ENCODE measurements at regions not wholly inside any gene's neighbourhood (a gene's known extent, or its start where the extent isn't known, plus 50 kb on each side); places are given as distances from the start of the nearest gene placed in this dataset.

- no peak for DNase-seq (ENCODE audit: low read depth in 1 of 2, low spot score in 1 of 2)
- in situ Hi-C loops (cut with HindIII; ENCODE audit: low pct_unique_long_range_greater_than_20kb, low sequenced_read_pairs) = no loop called here
- TF ChIP-seq JUND (IDR thresholded peaks at IDR 0.05; ENCODE audit: low read depth) = no peak
Observed at GRCh38 chr5:104755806-104756205, 1193.2 kb upstream of the NUDT12 start.

GRCh38 chr5:104754311-104754995 is 1191.9 kb upstream of the NUDT12 start:
- TF ChIP-seq JUND (IDR thresholded peaks at IDR 0.05; ENCODE audit: low read depth) = no peak
- no peak for DNase-seq (ENCODE audit: low read depth in 1 of 2, low spot score in 1 of 2)
- in situ Hi-C loops (cut with HindIII; ENCODE audit: low pct_unique_long_range_greater_than_20kb, low sequenced_read_pairs) = no loop called here

- in situ Hi-C loops (cut with HindIII; ENCODE audit: low pct_unique_long_range_greater_than_20kb, low sequenced_read_pairs) = no loop called here
- TF ChIP-seq JUND (IDR thresholded peaks at IDR 0.05; ENCODE audit: low read depth) = no peak
- no peak for DNase-seq (ENCODE audit: low read depth in 1 of 2, low spot score in 1 of 2)
Observed at GRCh38 chr5:104751969-104752368, 1189.4 kb upstream of the NUDT12 start.

- in situ Hi-C loops (cut with HindIII; ENCODE audit: low pct_unique_long_range_greater_than_20kb, low sequenced_read_pairs) = no loop called here
- no peak for DNase-seq (ENCODE audit: low read depth in 1 of 2, low spot score in 1 of 2)
- no peak for TF ChIP-seq JUND (IDR thresholded peaks at IDR 0.05; ENCODE audit: low read depth)
Observed at GRCh38 chr5:104739905-104740304, 1177.3 kb upstream of the NUDT12 start.

- in situ Hi-C loops (cut with HindIII; ENCODE audit: low pct_unique_long_range_greater_than_20kb, low sequenced_read_pairs) = no loop called here
- TF ChIP-seq JUND (IDR thresholded peaks at IDR 0.05; ENCODE audit: low read depth) = no peak
Observed at GRCh38 chr5:104739503-104739902, 1176.9 kb upstream of the NUDT12 start.

GRCh38 chr5:104736073-104736472 is 1173.5 kb upstream of the NUDT12 start:
- no peak for TF ChIP-seq JUND (IDR thresholded peaks at IDR 0.05; ENCODE audit: low read depth)
- no peak for DNase-seq (ENCODE audit: low read depth in 1 of 2, low spot score in 1 of 2)
- in situ Hi-C loops (cut with HindIII; ENCODE audit: low pct_unique_long_range_greater_than_20kb, low sequenced_read_pairs) = no loop called here

More at GRCh38 chr5:104739503-104739902, 1176.9 kb upstream of the NUDT12 start:
- DNase-seq (ENCODE audit: low read depth in 1 of 2, low spot score in 1 of 2) = no peak

- TF ChIP-seq JUND (IDR thresholded peaks at IDR 0.05; ENCODE audit: low read depth) = no peak
- no peak for DNase-seq (ENCODE audit: low read depth in 1 of 2, low spot score in 1 of 2)
- in situ Hi-C loops (cut with HindIII; ENCODE audit: low pct_unique_long_range_greater_than_20kb, low sequenced_read_pairs) = no loop called here
Observed at GRCh38 chr5:104734046-104734445, 1171.5 kb upstream of the NUDT12 start.

GRCh38 chr5:104733063-104733669 is 1170.6 kb upstream of the NUDT12 start:
- DNase-seq (ENCODE audit: low read depth in 1 of 2, low spot score in 1 of 2) = no peak
- in situ Hi-C loops (cut with HindIII; ENCODE audit: low pct_unique_long_range_greater_than_20kb, low sequenced_read_pairs) = no loop called here
- no peak for TF ChIP-seq JUND (IDR thresholded peaks at IDR 0.05; ENCODE audit: low read depth)

- DNase-seq (ENCODE audit: low read depth in 1 of 2, low spot score in 1 of 2) = no peak
- in situ Hi-C loops (cut with HindIII; ENCODE audit: low pct_unique_long_range_greater_than_20kb, low sequenced_read_pairs) = no loop called here
- no peak for TF ChIP-seq JUND (IDR thresholded peaks at IDR 0.05; ENCODE audit: low read depth)
Observed at GRCh38 chr5:104731331-104731730, 1168.7 kb upstream of the NUDT12 start.

GRCh38 chr5:104708027-104708426 is 1145.4 kb upstream of the NUDT12 start:
- in situ Hi-C loops (cut with HindIII; ENCODE audit: low pct_unique_long_range_greater_than_20kb, low sequenced_read_pairs) = no loop called here
- DNase-seq (ENCODE audit: low read depth in 1 of 2, low spot score in 1 of 2) = no peak
- no peak for TF ChIP-seq JUND (IDR thresholded peaks at IDR 0.05; ENCODE audit: low read depth)

- no peak for TF ChIP-seq JUND (IDR thresholded peaks at IDR 0.05; ENCODE audit: low read depth)
- DNase-seq (ENCODE audit: low read depth in 1 of 2, low spot score in 1 of 2) = no peak
- in situ Hi-C loops (cut with HindIII; ENCODE audit: low pct_unique_long_range_greater_than_20kb, low sequenced_read_pairs) = no loop called here
Observed at GRCh38 chr5:104706600-104706999, 1144.0 kb upstream of the NUDT12 start.

GRCh38 chr5:104702212-104702611 is 1139.6 kb upstream of the NUDT12 start:
- in situ Hi-C loops (cut with HindIII; ENCODE audit: low pct_unique_long_range_greater_than_20kb, low sequenced_read_pairs) = no loop called here
- DNase-seq (ENCODE audit: low read depth in 1 of 2, low spot score in 1 of 2) = no peak
- TF ChIP-seq JUND (IDR thresholded peaks at IDR 0.05; ENCODE audit: low read depth) = no peak

- no peak for DNase-seq (ENCODE audit: low read depth in 1 of 2, low spot score in 1 of 2)
- in situ Hi-C loops (cut with HindIII; ENCODE audit: low pct_unique_long_range_greater_than_20kb, low sequenced_read_pairs) = no loop called here
- no peak for TF ChIP-seq JUND (IDR thresholded peaks at IDR 0.05; ENCODE audit: low read depth)
Observed at GRCh38 chr5:104699438-104699837, 1136.8 kb upstream of the NUDT12 start.

- in situ Hi-C loops (cut with HindIII; ENCODE audit: low pct_unique_long_range_greater_than_20kb, low sequenced_read_pairs) = no loop called here
- DNase-seq (ENCODE audit: low read depth in 1 of 2, low spot score in 1 of 2) = no peak
Observed at GRCh38 chr5:104661256-104661655, 1098.7 kb upstream of the NUDT12 start.

More at GRCh38 chr5:104661256-104661655, 1098.7 kb upstream of the NUDT12 start:
- no peak for TF ChIP-seq JUND (IDR thresholded peaks at IDR 0.05; ENCODE audit: low read depth)
